ENCODE measurements at regions not wholly inside any gene's neighbourhood (a gene's known extent, or its start where the extent isn't known, plus 50 kb on each side); places are given as distances from the start of the nearest gene placed in this dataset.

- Mint-ChIP-seq H3K27ac (no peak overlapping the region), H3K36me3 (ENCODE audit: low read depth) (no peaks in the 10 kb centered on the region), H3K9me3 (ENCODE audit: low read depth) (peaks cover 2% of the 10 kb centered on the region), H3K27me3 (no peaks in the 10 kb centered on the region), H3K4me1 (no peaks in the 10 kb centered on the region), H3K4me3 (no peak overlapping the region)
- ChIA-PET CTCF (no interaction called here), POLR2A (no interaction called here)
- DNase-seq = no peak
- intact Hi-C loops (cut with DNase I, micrococcal nuclease) = no loop called here
- no peak for ATAC-seq
Observed at GRCh38 chr20:8967641-8968245, 101.1 kb upstream of the PLCB4 start.

DNA sequence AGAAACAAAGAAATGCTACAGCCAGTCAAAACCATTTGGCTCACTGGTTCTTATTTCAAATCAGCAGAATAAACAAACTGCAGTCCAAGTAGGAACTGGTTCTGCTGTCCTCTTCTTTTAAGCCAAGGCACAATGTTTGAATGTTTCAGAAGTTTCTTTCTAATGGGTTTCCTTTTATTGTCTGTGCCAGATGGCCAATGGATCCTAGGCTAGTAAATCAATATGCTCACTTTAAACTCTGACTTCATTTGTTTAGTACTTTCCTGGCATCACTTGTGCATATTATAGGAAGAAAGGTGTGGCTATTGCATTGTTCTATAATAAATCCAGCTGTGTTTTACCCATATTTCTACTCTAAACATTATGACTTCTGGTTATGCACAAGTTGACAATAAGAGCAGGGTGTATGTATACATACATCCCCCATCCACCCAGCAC is 99.7 kb upstream of the PLCB4 start:
- Mint-ChIP-seq H3K9me3 (ENCODE audit: low read depth) (peaks cover 2% of the 10 kb centered on the region), H3K36me3 (ENCODE audit: low read depth) (no peaks in the 10 kb centered on the region), H3K4me3 (no peak overlapping the region), H3K27ac (no peak overlapping the region), H3K27me3 (no peaks in the 10 kb centered on the region), H3K4me1 (no peaks in the 10 kb centered on the region)
- intact Hi-C loops (cut with DNase I, micrococcal nuclease) = no loop called here
- ATAC-seq (no peak), DNase-seq (no peak)
- POLR2A ChIA-PET = no interaction called here
- CTCF ChIA-PET = no interaction called here

- CTCF ChIA-PET = no interaction called here
- no peak overlapping the region for H3K4me3 Mint-ChIP-seq
- ATAC-seq (no peak), DNase-seq (no peak)
- H3K36me3 Mint-ChIP-seq (ENCODE audit: low read depth) = no peaks in the 10 kb centered on the region
- intact Hi-C loops (cut with DNase I, micrococcal nuclease) = no loop called here
- no peak overlapping the region for H3K27ac Mint-ChIP-seq
- POLR2A ChIA-PET = interaction anchor here (0.7 kb wide), 1 partner anchor 33 kb away, joined by 3 read pairs; no protein-coding TSS in a partner anchor
- H3K4me1 Mint-ChIP-seq = no peaks in the 10 kb centered on the region
- no peaks in the 10 kb centered on the region for H3K27me3 Mint-ChIP-seq
- peaks cover 2% of the 10 kb centered on the region for H3K9me3 Mint-ChIP-seq (ENCODE audit: low read depth)
Observed at GRCh38 chr20:8971669-8972316, 97.1 kb upstream of the PLCB4 start.

DNA sequence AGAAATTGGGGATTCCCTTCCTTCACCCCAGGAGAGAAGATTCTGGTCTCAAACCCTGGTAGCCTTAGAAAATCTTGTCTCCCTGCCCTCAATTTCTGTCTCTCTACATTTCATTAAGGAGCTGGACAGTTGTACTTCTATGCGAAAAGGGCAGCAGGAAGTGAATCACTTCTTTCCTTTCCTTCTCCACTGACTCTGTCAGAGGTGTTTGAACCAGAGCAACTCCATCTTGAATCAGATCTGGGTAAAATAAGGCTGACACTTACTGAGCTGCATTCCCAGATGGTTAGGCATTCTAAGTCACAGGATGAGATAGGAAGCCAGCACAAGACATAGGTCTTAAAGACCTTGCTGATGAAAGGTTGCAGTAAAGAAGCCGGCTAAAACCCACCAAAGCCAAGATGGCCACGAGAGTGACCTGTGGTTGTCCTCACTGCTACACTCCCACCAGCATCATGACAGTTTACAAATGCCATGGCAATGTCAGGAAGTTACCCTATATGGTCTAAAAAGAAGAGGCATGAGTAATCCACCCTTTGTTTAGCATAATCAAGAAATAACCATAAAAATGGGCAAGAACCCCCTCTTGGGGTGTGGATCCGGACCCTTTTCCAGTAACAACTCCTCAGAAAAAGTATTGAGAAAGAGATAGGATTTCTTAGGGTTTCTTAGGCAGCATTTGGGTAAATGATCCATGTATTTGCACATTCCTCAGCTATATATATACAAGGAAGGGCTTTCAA is 95.8 kb upstream of the PLCB4 start:
- Mint-ChIP-seq H3K27ac (no peak overlapping the region), H3K4me1 (no peaks in the 10 kb centered on the region), H3K27me3 (no peaks in the 10 kb centered on the region), H3K4me3 (no peak overlapping the region), H3K36me3 (ENCODE audit: low read depth) (no peaks in the 10 kb centered on the region), H3K9me3 (ENCODE audit: low read depth) (peaks cover 2% of the 10 kb centered on the region)
- CTCF ChIA-PET = interaction anchor here (1.1 kb wide), 1 partner anchor 21 kb away, joined by 3 read pairs; no protein-coding TSS in a partner anchor
- DNase-seq = no peak
- intact Hi-C loops (cut with DNase I, micrococcal nuclease) = no loop called here
- POLR2A ChIA-PET = interaction anchor here (0.6 kb wide), 1 partner anchor 127 kb away, joined by 3 read pairs; no protein-coding TSS in a partner anchor
- no peak for ATAC-seq

- no peak overlapping the region for H3K4me3 Mint-ChIP-seq
- H3K27ac Mint-ChIP-seq = no peak overlapping the region
- H3K9me3 Mint-ChIP-seq (ENCODE audit: low read depth) = no peaks in the 10 kb centered on the region
- H3K36me3 Mint-ChIP-seq (ENCODE audit: low read depth) = no peaks in the 10 kb centered on the region
- intact Hi-C loops (cut with DNase I, micrococcal nuclease) = no loop called here
- CTCF ChIA-PET = interaction anchor here (1.1 kb wide), 1 partner anchor 22 kb away, joined by 3 read pairs; no protein-coding TSS in a partner anchor
- H3K27me3 Mint-ChIP-seq = no peaks in the 10 kb centered on the region
- no peak for DNase-seq
- POLR2A ChIA-PET = no interaction called here
- no peak for ATAC-seq
- H3K4me1 Mint-ChIP-seq = no peaks in the 10 kb centered on the region
Observed at GRCh38 chr20:8974009-8974708, 94.7 kb upstream of the PLCB4 start.

DNA sequence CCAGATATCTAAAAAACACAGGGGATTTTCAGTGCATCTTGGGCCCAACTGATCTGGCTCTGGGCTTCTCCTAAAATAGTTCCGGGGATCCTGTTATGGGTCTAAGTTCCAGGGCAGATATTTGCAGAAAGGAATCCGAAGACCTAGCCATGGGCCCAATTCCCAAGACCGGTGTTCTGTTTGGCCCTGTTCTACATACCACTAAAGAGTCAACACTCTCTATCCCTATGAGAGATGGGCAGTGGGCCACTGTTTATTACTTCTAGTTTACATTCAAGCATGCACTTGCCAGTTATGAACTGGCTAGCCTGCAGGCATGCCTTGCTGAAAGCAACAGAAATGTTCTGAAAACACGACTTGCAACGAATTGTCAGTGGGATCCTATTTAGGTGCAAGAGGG is 87.4 kb upstream of the PLCB4 start:
- Mint-ChIP-seq H3K9me3 (ENCODE audit: low read depth) (no peaks in the 10 kb centered on the region), H3K4me3 (no peak overlapping the region), H3K27me3 (no peaks in the 10 kb centered on the region), H3K36me3 (ENCODE audit: low read depth) (no peaks in the 10 kb centered on the region), H3K4me1 (no peaks in the 10 kb centered on the region), H3K27ac (no peak overlapping the region)
- no peak for DNase-seq
- intact Hi-C loops (cut with DNase I, micrococcal nuclease) = no loop called here
- CTCF ChIA-PET = interaction anchor here (0.6 kb wide), 1 partner anchor 128 kb away, joined by 3 read pairs; no protein-coding TSS in a partner anchor
- POLR2A ChIA-PET = no interaction called here
- no peak for ATAC-seq

- H3K4me3 Mint-ChIP-seq = no peak overlapping the region
- H3K4me1 Mint-ChIP-seq = no peaks in the 10 kb centered on the region
- POLR2A ChIA-PET = no interaction called here
- no peaks in the 10 kb centered on the region for H3K27me3 Mint-ChIP-seq
- CTCF ChIA-PET = interaction anchor here (0.7 kb wide), 1 partner anchor 226 kb away, joined by 3 read pairs; no protein-coding TSS in a partner anchor
- intact Hi-C loops (cut with DNase I, micrococcal nuclease) = no loop called here
- no peak overlapping the region for H3K27ac Mint-ChIP-seq
- H3K9me3 Mint-ChIP-seq (ENCODE audit: low read depth) = peaks cover 1% of the 10 kb centered on the region
- no peak for DNase-seq
- no peak for ATAC-seq
- no peaks in the 10 kb centered on the region for H3K36me3 Mint-ChIP-seq (ENCODE audit: low read depth)
Observed at GRCh38 chr20:8983478-8984345, 85.2 kb upstream of the PLCB4 start.

- Mint-ChIP-seq H3K27ac (no peak overlapping the region), H3K4me3 (no peak overlapping the region), H3K4me1 (no peaks in the 10 kb centered on the region), H3K27me3 (no peaks in the 10 kb centered on the region), H3K36me3 (ENCODE audit: low read depth) (no peaks in the 10 kb centered on the region), H3K9me3 (ENCODE audit: low read depth) (peaks cover 1% of the 10 kb centered on the region)
- intact Hi-C loops (cut with DNase I, micrococcal nuclease) = no loop called here
- no peak for ATAC-seq
- POLR2A ChIA-PET = no interaction called here
- DNase-seq = no peak
- CTCF ChIA-PET = interaction anchor here (0.6 kb wide), 1 partner anchor 226 kb away, joined by 3 read pairs; no protein-coding TSS in a partner anchor
Observed at GRCh38 chr20:8986631-8987030, 82.3 kb upstream of the PLCB4 start.

GRCh38 chr20:8990770-8991169 is 78.1 kb upstream of the PLCB4 start:
- Mint-ChIP-seq H3K4me1 (no peaks in the 10 kb centered on the region), H3K27me3 (no peaks in the 10 kb centered on the region), H3K4me3 (no peak overlapping the region), H3K27ac (no peak overlapping the region), H3K36me3 (ENCODE audit: low read depth) (no peaks in the 10 kb centered on the region), H3K9me3 (ENCODE audit: low read depth) (peaks cover 3% of the 10 kb centered on the region)
- intact Hi-C loops (cut with DNase I, micrococcal nuclease) = no loop called here
- CTCF ChIA-PET = interaction anchor here (0.6 to 0.7 kb wide), 2 partner anchors 168 to 592 kb away, joined by 3 read pairs; no protein-coding TSS in a partner anchor
- no peak for ATAC-seq
- POLR2A ChIA-PET = no interaction called here
- no peak for DNase-seq

DNA sequence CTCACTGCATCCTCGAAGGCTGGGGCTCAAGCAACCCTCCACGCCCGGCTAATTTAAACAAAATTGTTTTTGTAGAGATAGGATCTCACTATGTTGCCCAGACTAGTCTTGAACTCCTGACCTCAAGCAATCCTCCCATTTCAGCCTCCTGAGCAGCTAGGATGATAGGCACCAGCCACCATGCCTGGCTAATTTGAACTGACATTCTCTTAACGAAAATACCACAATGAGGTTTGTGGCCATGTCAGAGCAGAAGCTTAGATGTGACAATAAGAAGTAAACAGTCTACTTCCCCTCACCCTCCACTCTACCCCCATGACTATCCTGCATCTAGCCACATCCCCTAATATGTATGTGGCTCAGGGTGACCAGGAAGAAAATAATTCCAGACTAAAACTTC is 74.8 kb upstream of the PLCB4 start:
- no peak overlapping the region for H3K4me3 Mint-ChIP-seq
- ATAC-seq = no peak
- no peak overlapping the region for H3K27ac Mint-ChIP-seq
- no peaks in the 10 kb centered on the region for H3K4me1 Mint-ChIP-seq
- no peaks in the 10 kb centered on the region for H3K36me3 Mint-ChIP-seq (ENCODE audit: low read depth)
- no peaks in the 10 kb centered on the region for H3K27me3 Mint-ChIP-seq
- POLR2A ChIA-PET = no interaction called here
- no peak for DNase-seq
- CTCF ChIA-PET = interaction anchor here (1.4 kb wide), 1 partner anchor 14 kb away, joined by 3 read pairs; no protein-coding TSS in a partner anchor
- peaks cover 2% of the 10 kb centered on the region for H3K9me3 Mint-ChIP-seq (ENCODE audit: low read depth)
- intact Hi-C loops (cut with DNase I, micrococcal nuclease) = no loop called here

DNA sequence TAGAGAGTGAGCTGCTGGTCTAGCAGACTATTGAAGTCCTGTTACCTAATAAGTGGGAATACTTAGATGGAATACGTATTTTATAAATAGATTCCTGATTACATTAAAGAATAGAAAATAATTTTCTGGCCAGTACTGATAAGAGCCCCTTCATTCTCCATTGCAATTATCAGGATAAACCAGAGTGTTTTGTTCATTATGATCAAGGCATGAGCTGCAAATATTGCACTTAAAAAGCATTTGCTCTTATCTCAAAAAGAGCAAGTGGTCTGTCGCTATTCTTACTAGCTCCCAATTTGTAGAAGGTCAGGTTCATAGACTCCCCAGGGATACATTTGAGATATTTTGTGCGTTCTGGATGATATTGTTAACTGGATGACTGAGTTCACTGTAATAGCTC is 73.1 kb upstream of the PLCB4 start:
- no peak overlapping the region for H3K27ac Mint-ChIP-seq
- ATAC-seq (no peak), DNase-seq (no peak)
- no peak overlapping the region for H3K4me3 Mint-ChIP-seq
- no peaks in the 10 kb centered on the region for H3K4me1 Mint-ChIP-seq
- CTCF ChIA-PET = interaction anchor here (0.6 kb wide), 1 partner anchor 41 kb away, joined by 3 read pairs; no protein-coding TSS in a partner anchor
- no peaks in the 10 kb centered on the region for H3K27me3 Mint-ChIP-seq
- intact Hi-C loops (cut with DNase I, micrococcal nuclease) = no loop called here
- POLR2A ChIA-PET = no interaction called here
- no peaks in the 10 kb centered on the region for H3K36me3 Mint-ChIP-seq (ENCODE audit: low read depth)
- peaks cover 2% of the 10 kb centered on the region for H3K9me3 Mint-ChIP-seq (ENCODE audit: low read depth)

Measured in activated CD4-positive, alpha-beta T cell treated with anti-CD3 and anti-CD28 coated beads for 36 hours (primary cell).